ENCODE measurements at regions not wholly inside any gene's neighbourhood (a gene's known extent, or its start where the extent isn't known, plus 50 kb on each side); places are given as distances from the start of the nearest gene placed in this dataset.
A peak's percentile ranks its signal among the peaks of the same experiment; 100 is the strongest.

DNA sequence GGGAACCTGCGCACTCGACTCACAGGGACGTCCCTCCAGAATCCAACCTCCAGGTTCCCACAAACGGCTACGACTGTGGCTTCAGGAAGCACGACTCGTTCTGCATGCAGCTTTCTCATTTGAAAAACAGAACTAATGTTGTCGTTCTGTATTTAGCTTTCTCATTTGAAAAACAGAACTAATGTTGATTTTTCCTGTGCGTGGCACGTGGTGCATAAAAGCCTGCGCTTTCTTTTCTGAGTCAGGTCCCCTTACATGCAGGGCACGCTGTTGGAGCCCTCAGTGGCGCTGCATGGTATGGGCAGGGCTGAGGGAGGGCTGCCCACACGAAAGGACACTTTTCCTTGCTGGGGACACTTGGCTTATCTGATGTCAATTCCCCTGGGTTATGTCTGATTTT lies 124.3 kb downstream of the TMEM18 start:
- Histone ChIP-seq H3K27ac (no peak overlapping the region), H3K4me3 (peak overlapping the region in 1 of 8 donors; percentile 21), H3K9me3 (no peaks in the 10 kb centered on the region), H3K27me3 (replicated peaks in 1 of 7) (peaks cover 0 to 35% (median 0%) of the 10 kb centered on the region in 7 donors), H3K36me3 (no peaks in the 10 kb centered on the region), H3K4me1 (peaks cover 0 to 9% (median 0%) of the 10 kb centered on the region in 6 donors)
- WGBS, 5 donors, result 21 to 51% (median 33%) methylated on average over 14 of the region's 14 CpGs
- intact Hi-C loops (cut with DNase I; ENCODE audit: low total_unique reads), result no loop called here
- TF ChIP-seq, protein P1, sequence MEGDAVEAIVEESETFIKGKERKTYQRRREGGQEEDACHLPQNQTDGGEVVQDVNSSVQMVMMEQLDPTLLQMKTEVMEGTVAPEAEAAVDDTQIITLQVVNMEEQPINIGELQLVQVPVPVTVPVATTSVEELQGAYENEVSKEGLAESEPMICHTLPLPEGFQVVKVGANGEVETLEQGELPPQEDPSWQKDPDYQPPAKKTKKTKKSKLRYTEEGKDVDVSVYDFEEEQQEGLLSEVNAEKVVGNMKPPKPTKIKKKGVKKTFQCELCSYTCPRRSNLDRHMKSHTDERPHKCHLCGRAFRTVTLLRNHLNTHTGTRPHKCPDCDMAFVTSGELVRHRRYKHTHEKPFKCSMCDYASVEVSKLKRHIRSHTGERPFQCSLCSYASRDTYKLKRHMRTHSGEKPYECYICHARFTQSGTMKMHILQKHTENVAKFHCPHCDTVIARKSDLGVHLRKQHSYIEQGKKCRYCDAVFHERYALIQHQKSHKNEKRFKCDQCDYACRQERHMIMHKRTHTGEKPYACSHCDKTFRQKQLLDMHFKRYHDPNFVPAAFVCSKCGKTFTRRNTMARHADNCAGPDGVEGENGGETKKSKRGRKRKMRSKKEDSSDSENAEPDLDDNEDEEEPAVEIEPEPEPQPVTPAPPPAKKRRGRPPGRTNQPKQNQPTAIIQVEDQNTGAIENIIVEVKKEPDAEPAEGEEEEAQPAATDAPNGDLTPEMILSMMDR (IDR thresholded peaks at IDR 0.05 in 8 of 11, conservative IDR thresholded peaks at IDR 0.05 in 3 of 11), result no peak
- TF ChIP-seq POLR2AphosphoS5 (IDR thresholded peaks at IDR 0.05) (no peak), POLR2A (IDR thresholded peaks at IDR 0.05) (no peak)
- DNase-seq, result no peak

DNA sequence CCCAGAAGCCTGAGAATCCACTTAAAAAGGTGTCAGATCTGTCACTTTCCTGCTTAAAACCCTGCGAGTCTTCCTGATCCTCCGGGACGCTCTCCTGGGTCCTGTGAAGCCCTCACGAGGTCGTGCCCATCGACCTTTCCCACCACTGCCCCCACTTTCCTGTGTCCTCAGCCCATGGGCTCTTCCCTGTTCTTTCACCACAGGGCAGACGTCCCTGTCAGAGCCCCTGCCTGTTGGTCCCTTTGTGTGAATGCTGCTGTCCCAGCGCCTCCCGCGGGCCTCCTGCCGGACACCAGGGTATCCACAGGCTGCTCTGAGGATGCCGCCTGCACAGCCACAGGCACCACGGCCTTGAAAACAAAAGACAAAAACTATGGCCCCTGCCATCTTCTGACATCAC lies 125.6 kb downstream of the TMEM18 start:
- TF ChIP-seq POLR2A (IDR thresholded peaks at IDR 0.05) (no peak), POLR2AphosphoS5 (IDR thresholded peaks at IDR 0.05) (no peak)
- TF ChIP-seq, protein P1 (IDR thresholded peaks at IDR 0.05 in 8 of 11, conservative IDR thresholded peaks at IDR 0.05 in 3 of 11), result no peak
- Histone ChIP-seq H3K36me3 (no peaks in the 10 kb centered on the region), H3K27ac (no peak overlapping the region), H3K4me1 (peaks cover 0 to 9% (median 0%) of the 10 kb centered on the region in 6 donors), H3K27me3 (replicated peaks in 1 of 7) (peaks cover 0 to 23% (median 0%) of the 10 kb centered on the region in 7 donors), H3K4me3 (no peak overlapping the region), H3K9me3 (no peaks in the 10 kb centered on the region)
- WGBS, 5 donors, result 79 to 85% (median 82%) methylated on average over 13 of the region's 13 CpGs
- no peak for DNase-seq
- intact Hi-C loops (cut with DNase I; ENCODE audit: low total_unique reads), result no loop called here

DNA sequence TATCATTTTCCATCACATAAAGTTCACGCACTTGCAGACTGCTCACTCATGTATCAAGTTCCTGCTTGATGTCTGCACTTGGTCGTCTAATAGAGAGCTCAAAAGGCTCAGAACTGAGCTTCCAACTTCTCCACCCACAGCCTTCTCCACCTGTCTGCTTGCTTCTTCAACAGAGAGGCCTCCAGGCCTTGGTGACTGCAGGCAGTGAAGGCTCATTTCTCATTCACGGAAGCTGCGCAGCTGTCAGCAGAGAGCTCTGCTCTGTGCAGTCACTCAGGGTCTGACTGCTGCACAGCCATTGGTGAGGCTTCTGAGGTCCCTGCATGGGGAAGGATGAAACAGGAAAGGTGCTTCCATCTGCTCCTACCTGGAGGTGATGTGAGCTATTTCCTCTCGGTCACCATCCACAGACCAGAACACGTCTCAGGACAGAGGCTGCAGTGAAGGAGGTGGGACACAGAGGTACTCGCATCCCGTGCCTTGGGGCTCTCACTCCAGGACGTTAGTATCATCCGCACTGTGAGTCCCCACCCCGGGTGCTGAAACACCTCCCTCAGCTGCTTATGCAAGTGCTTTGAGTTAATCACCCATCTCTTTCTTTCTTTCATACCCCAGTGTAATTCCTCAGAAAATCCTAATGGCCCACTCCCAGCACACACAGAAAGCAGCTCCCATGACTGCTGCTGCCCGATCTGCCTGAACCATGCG lies 126.2 kb downstream of the TMEM18 start:
- H3K4me3 ChIP-seq, result no peak overlapping the region
- intact Hi-C loops (cut with DNase I; ENCODE audit: low total_unique reads), result no loop called here
- H3K27ac ChIP-seq, result no peak overlapping the region
- H3K9me3 ChIP-seq, result no peaks in the 10 kb centered on the region
- H3K4me1 ChIP-seq, result peaks cover 0 to 9% (median 0%) of the 10 kb centered on the region in 6 donors
- WGBS, 5 donors, result 76 to 82% (median 79%) methylated on average over 13 of the region's 13 CpGs
- peak in 1 of 3 donors; percentile 31 for TF ChIP-seq POLR2AphosphoS5 (IDR thresholded peaks at IDR 0.05)
- no peak for TF ChIP-seq POLR2A (IDR thresholded peaks at IDR 0.05)
- DNase-seq, result no peak
- peaks cover 0 to 28% (median 0%) of the 10 kb centered on the region in 7 donors for H3K27me3 ChIP-seq (replicated peaks in 1 of 7)
- no peaks in the 10 kb centered on the region for H3K36me3 ChIP-seq

DNA sequence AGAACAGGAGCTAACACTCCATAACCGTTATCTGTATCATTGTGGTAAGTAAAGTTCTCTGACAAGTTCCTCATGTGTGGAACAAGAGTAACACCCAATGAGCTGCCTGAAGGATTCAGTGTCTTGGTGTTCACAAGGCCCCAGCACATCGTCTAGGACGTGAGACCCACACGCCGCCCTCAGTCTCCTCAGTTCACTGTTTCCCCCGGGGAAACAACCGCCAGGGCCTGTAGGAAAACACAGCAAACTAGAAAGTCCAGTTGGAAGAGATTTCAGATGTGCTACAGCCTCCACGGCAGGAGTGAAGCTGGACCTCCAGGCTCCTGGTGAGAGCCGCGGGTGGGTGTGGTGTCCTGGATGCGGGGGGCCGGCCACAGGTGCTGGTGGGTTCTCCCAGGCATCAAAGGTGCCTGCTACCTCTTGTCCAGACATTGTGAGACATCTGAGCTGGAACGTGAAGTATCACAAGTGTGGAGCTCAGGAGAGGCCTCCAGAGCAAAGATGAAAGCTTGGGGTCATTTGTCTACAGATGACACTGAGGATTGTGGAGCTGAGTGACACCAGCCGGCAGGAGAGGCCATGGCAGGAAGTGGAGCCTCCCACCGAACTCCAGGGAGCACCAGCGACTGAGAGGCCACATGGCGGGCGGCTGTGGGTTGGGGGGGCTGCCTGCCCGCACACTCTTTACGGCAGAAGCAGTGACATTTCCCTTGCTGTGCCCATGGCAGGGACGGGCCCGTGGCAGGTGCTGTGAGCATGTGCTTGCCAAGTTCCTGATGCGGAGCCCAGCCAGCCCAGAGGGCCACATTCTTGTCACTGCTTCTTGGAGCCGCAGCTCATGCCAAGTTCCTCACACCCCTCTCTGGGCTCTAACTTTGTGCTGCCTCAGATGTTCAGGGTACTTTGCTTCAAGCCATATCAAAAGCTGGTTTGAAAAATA lies 131.2 kb downstream of the TMEM18 start:
- TF ChIP-seq POLR2AphosphoS5 (IDR thresholded peaks at IDR 0.05) (no peak), POLR2A (IDR thresholded peaks at IDR 0.05) (no peak)
- TF ChIP-seq, protein P1 (IDR thresholded peaks at IDR 0.05 in 8 of 11, conservative IDR thresholded peaks at IDR 0.05 in 3 of 11), result no peak
- H3K27me3 ChIP-seq (replicated peaks in 1 of 7), result peaks cover 0 to 9% (median 0%) of the 10 kb centered on the region in 7 donors
- H3K9me3 ChIP-seq, result no peaks in the 10 kb centered on the region
- no peak for DNase-seq
- intact Hi-C loops (cut with DNase I; ENCODE audit: low total_unique reads), result no loop called here
- WGBS, 5 donors, result 64 to 83% (median 78%) methylated on average over 19 to 24 of the region's 24 CpGs
- H3K4me3 ChIP-seq, result no peak overlapping the region
- H3K36me3 ChIP-seq, result no peaks in the 10 kb centered on the region
- no peaks in the 10 kb centered on the region for H3K4me1 ChIP-seq
- H3K27ac ChIP-seq, result no peak overlapping the region

All from spleen (tissue), 11 donors.